Mesendoderm (in vitro differentiated cells): ENCODE measurements at regions not wholly inside any gene's neighbourhood (a gene's known extent, or its start where the extent isn't known, plus 50 kb on each side); places are given as distances from the start of the nearest gene placed in this dataset.

ENCODE experiments used
- DNase-seq: peaks from one replicate; pipeline ENCODE4 v3.0.0; 2013
- H2AK5ac ChIP-seq: 2 replicates; pipeline ENCODE4 v1.6.1; 2013; ENCODE audit warnings: low read length, inconsistent platforms
- H2BK120ac ChIP-seq: 2 replicates; pipeline ENCODE4 v1.6.1; 2013; ENCODE audit warnings: low read depth, mild to moderate bottlenecking, low read length, moderate library complexity, mixed read lengths
- H2BK15ac ChIP-seq: replicated peaks from 2 replicates; pipeline ENCODE4 v1.6.1; 2013; ENCODE audit warnings: low read depth, mild to moderate bottlenecking, moderate library complexity
- H2BK5ac ChIP-seq: 2 replicates; pipeline ENCODE4 v1.6.1; 2013; ENCODE audit warnings: low read length, inconsistent platforms
- H3K18ac ChIP-seq: 2 replicates; pipeline ENCODE4 v1.6.1; 2013; ENCODE audit warnings: mild to moderate bottlenecking, low read length, mixed read lengths
- H3K23ac ChIP-seq: one replicate; pipeline ENCODE4 v1.6.1; 2013; ENCODE audit warnings: low read length
- H3K27ac ChIP-seq: 2 replicates; pipeline ENCODE4 v1.5.1; 2013; ENCODE audit warnings: low read depth, mild to moderate bottlenecking, inconsistent platforms, low read length, moderate library complexity
- H3K27me3 ChIP-seq: 2 replicates; pipeline ENCODE4 v1.6.1; 2013; ENCODE audit warnings: low read length, control low read depth, mild to moderate bottlenecking, inconsistent platforms; ENCODE audit not compliant: insufficient read depth, poor library complexity
- H3K36me3 ChIP-seq: 2 replicates; pipeline ENCODE4 v1.6.1; 2013; ENCODE audit warnings: low read length, inconsistent platforms; ENCODE audit not compliant: control insufficient read depth, insufficient read depth
- H3K4ac ChIP-seq: one replicate; pipeline ENCODE4 v1.6.1; 2013; ENCODE audit warnings: low read depth, mild to moderate bottlenecking, low read length, moderate library complexity
- H3K4me1 ChIP-seq: 2 replicates; pipeline ENCODE4 v1.6.1; 2013; ENCODE audit warnings: low read depth, low read length, inconsistent platforms; ENCODE audit not compliant: control insufficient read depth
- H3K4me2 ChIP-seq: 2 replicates; pipeline ENCODE4 v1.6.1; 2013; ENCODE audit warnings: low read length
- H3K4me3 ChIP-seq: 2 replicates; pipeline ENCODE4 v1.5.1; 2013; ENCODE audit warnings: mild to moderate bottlenecking, low read length
- H3K56ac ChIP-seq: one replicate; pipeline ENCODE4 v1.6.1; 2013; ENCODE audit warnings: low read length
- H3K79me1 ChIP-seq: 2 replicates; pipeline ENCODE4 v1.6.1; 2013; ENCODE audit warnings: low read length, inconsistent platforms
- H3K79me2 ChIP-seq: 2 replicates; pipeline ENCODE4 v1.6.1; 2013; ENCODE audit warnings: mild to moderate bottlenecking, low read length; ENCODE audit not compliant: control insufficient read depth, insufficient read depth
- H3K9ac ChIP-seq: 2 replicates; pipeline ENCODE4 v1.6.1; 2013; ENCODE audit warnings: low read length, inconsistent platforms
- H4K5ac ChIP-seq: one replicate; pipeline ENCODE4 v1.6.1; 2013; ENCODE audit warnings: low read length
- H4K8ac ChIP-seq: one replicate; pipeline ENCODE4 v1.6.1; 2013; ENCODE audit warnings: low read depth, mild to moderate bottlenecking, control low read depth, low read length, moderate library complexity
- WGBS: extraction: QIAGEN DNeasy Blood & Tissue Kit; methylation state at CpG from one replicate; pipeline ENCODE4 v1.1.7; 2013; ENCODE audit warnings: low lambda C conversion rate, missing lambda C conversion rate; ENCODE audit not compliant: insufficient coverage; ENCODE audit errors: extremely low coverage; 5-methylcytosine and 5-hydroxymethylcytosine counted together

GRCh38 chr6:165220045-165220444 is 89.4 kb downstream of the C6orf118 start:
- no peak for DNase-seq
- Histone ChIP-seq H3K23ac (no peak overlapping the region), H3K4me1 (no peaks in the 10 kb centered on the region), H3K36me3 (no peaks in the 10 kb centered on the region), H3K79me1 (no peaks in the 10 kb centered on the region), H3K27me3 (no peaks in the 10 kb centered on the region), H4K8ac (no peak overlapping the region), H2AK5ac (no peak overlapping the region), H4K5ac (no peak overlapping the region), H2BK15ac (no peak overlapping the region), H3K9ac (no peak overlapping the region), H3K4me2 (no peak overlapping the region), H3K18ac (no peak overlapping the region), H2BK5ac (no peak overlapping the region), H3K79me2 (no peaks in the 10 kb centered on the region), H3K56ac (no peak overlapping the region), H3K4ac (no peak overlapping the region), H3K27ac (no peak overlapping the region), H3K4me3 (no peak overlapping the region), H2BK120ac (no peak overlapping the region)
- WGBS = no CpG with 5 or more reads among the region's 5 CpGs

- Histone ChIP-seq H3K27ac (no peak overlapping the region), H2BK15ac (no peak overlapping the region), H3K36me3 (no peaks in the 10 kb centered on the region)
Measured at GRCh38 chr6:165219629-165220028, 89.8 kb downstream of the C6orf118 start.

GRCh38 chr6:165218829-165219228 is 90.6 kb downstream of the C6orf118 start:
- Histone ChIP-seq H3K36me3 (no peaks in the 10 kb centered on the region), H4K5ac (no peak overlapping the region), H3K79me1 (no peaks in the 10 kb centered on the region), H3K9ac (no peak overlapping the region), H3K27me3 (no peaks in the 10 kb centered on the region), H2AK5ac (no peak overlapping the region), H4K8ac (no peak overlapping the region), H3K4me2 (no peak overlapping the region), H3K4ac (no peak overlapping the region), H3K23ac (no peak overlapping the region), H3K56ac (no peak overlapping the region), H2BK120ac (no peak overlapping the region), H2BK5ac (no peak overlapping the region), H3K4me1 (no peaks in the 10 kb centered on the region), H3K79me2 (no peaks in the 10 kb centered on the region), H2BK15ac (no peak overlapping the region), H3K18ac (no peak overlapping the region), H3K27ac (no peak overlapping the region), H3K4me3 (no peak overlapping the region)
- WGBS = no CpG with 5 or more reads among the region's 3 CpGs
- no peak for DNase-seq

More at GRCh38 chr6:165219629-165220028, 89.8 kb downstream of the C6orf118 start:
- no peaks in the 10 kb centered on the region for H3K79me2 ChIP-seq
- H3K9ac ChIP-seq = no peak overlapping the region
- H3K4me1 ChIP-seq = no peaks in the 10 kb centered on the region
- no peaks in the 10 kb centered on the region for H3K79me1 ChIP-seq
- H2BK5ac ChIP-seq = no peak overlapping the region
- no peak overlapping the region for H3K56ac ChIP-seq
- H2AK5ac ChIP-seq = no peak overlapping the region
- no peak overlapping the region for H3K4me2 ChIP-seq
- H2BK120ac ChIP-seq = no peak overlapping the region
- H3K4me3 ChIP-seq = no peak overlapping the region
- no peaks in the 10 kb centered on the region for H3K27me3 ChIP-seq
- H3K18ac ChIP-seq = no peak overlapping the region
- WGBS = no CpG with 5 or more reads among the region's 4 CpGs
- no peak overlapping the region for H4K5ac ChIP-seq
- no peak overlapping the region for H3K23ac ChIP-seq
- no peak overlapping the region for H4K8ac ChIP-seq
- DNase-seq = no peak
- H3K4ac ChIP-seq = no peak overlapping the region

- DNase-seq = no peak
- Histone ChIP-seq H4K8ac (no peak overlapping the region), H2AK5ac (no peak overlapping the region), H4K5ac (no peak overlapping the region), H3K27ac (no peak overlapping the region), H3K79me2 (no peaks in the 10 kb centered on the region), H3K36me3 (no peaks in the 10 kb centered on the region), H3K4me3 (no peak overlapping the region), H3K4ac (no peak overlapping the region), H3K9ac (no peak overlapping the region), H3K27me3 (no peaks in the 10 kb centered on the region), H2BK5ac (no peak overlapping the region), H3K23ac (no peak overlapping the region), H3K79me1 (no peaks in the 10 kb centered on the region), H2BK120ac (no peak overlapping the region), H3K4me1 (no peaks in the 10 kb centered on the region), H3K56ac (no peak overlapping the region), H3K18ac (no peak overlapping the region), H2BK15ac (no peak overlapping the region), H3K4me2 (no peak overlapping the region)
- WGBS = no CpG with 5 or more reads among the region's 2 CpGs
Measured at GRCh38 chr6:165206798-165207197, 102.6 kb downstream of the C6orf118 start.

- DNase-seq = no peak
- H3K27me3 ChIP-seq = no peaks in the 10 kb centered on the region
- H3K4me3 ChIP-seq = no peak overlapping the region
- no peak overlapping the region for H3K23ac ChIP-seq
- no peaks in the 10 kb centered on the region for H3K36me3 ChIP-seq
- H3K27ac ChIP-seq = no peak overlapping the region
- no peak overlapping the region for H3K9ac ChIP-seq
- H3K4ac ChIP-seq = no peak overlapping the region
- no CpG with 5 or more reads among the region's 2 CpGs for WGBS
- H2AK5ac ChIP-seq = no peak overlapping the region
- no peaks in the 10 kb centered on the region for H3K79me2 ChIP-seq
- no peak overlapping the region for H4K8ac ChIP-seq
- no peak overlapping the region for H4K5ac ChIP-seq
- no peak overlapping the region for H2BK120ac ChIP-seq
- H3K4me1 ChIP-seq = no peaks in the 10 kb centered on the region
- H3K79me1 ChIP-seq = no peaks in the 10 kb centered on the region
- H2BK5ac ChIP-seq = no peak overlapping the region
- H3K56ac ChIP-seq = no peak overlapping the region
- H3K4me2 ChIP-seq = no peak overlapping the region
- H2BK15ac ChIP-seq = no peak overlapping the region
- no peak overlapping the region for H3K18ac ChIP-seq
Measured at GRCh38 chr6:165205632-165206031, 103.8 kb downstream of the C6orf118 start.

GRCh38 chr6:165204807-165205545 is 104.4 kb downstream of the C6orf118 start:
- no peaks in the 10 kb centered on the region for H3K79me2 ChIP-seq

More at GRCh38 chr6:165204807-165205545, 104.4 kb downstream of the C6orf118 start:
- Histone ChIP-seq H3K56ac (no peak overlapping the region), H3K79me1 (no peaks in the 10 kb centered on the region), H3K4me2 (no peak overlapping the region), H4K8ac (no peak overlapping the region), H3K9ac (no peak overlapping the region), H2BK120ac (no peak overlapping the region), H3K4me3 (no peak overlapping the region), H4K5ac (no peak overlapping the region), H3K36me3 (no peaks in the 10 kb centered on the region), H3K27me3 (no peaks in the 10 kb centered on the region), H3K4me1 (no peaks in the 10 kb centered on the region), H2BK5ac (no peak overlapping the region), H3K18ac (no peak overlapping the region), H2AK5ac (no peak overlapping the region), H3K4ac (no peak overlapping the region), H3K23ac (no peak overlapping the region), H3K27ac (no peak overlapping the region), H2BK15ac (no peak overlapping the region)
- whole genome bisulfite sequencing = no CpG with 5 or more reads among the region's 2 CpGs
- DNase-seq = no peak
